Breast epithelium (tissue), 3 donors: ENCODE measurements at regions not wholly inside any gene's neighbourhood (a gene's known extent, or its start where the extent isn't known, plus 50 kb on each side); places are given as distances from the start of the nearest gene placed in this dataset.

Experiments
- CTCF ChIP-seq, 3 donors: fragments of 450-650 bp; IDR thresholded peaks; one replicate each; pipeline ENCODE4 v1.5.1; 2016 to 2017; ENCODE audit warnings: antibody characterized with exemption in 3 of 3, mild to moderate bottlenecking in 3 of 3, moderate library complexity in 3 of 3
- POLR2A ChIP-seq: fragments of 450-650 bp; IDR thresholded peaks from one replicate; pipeline ENCODE4 v1.6.1; 2016; ENCODE audit warnings: antibody characterized with exemption, mild to moderate bottlenecking, moderate library complexity

DNA sequence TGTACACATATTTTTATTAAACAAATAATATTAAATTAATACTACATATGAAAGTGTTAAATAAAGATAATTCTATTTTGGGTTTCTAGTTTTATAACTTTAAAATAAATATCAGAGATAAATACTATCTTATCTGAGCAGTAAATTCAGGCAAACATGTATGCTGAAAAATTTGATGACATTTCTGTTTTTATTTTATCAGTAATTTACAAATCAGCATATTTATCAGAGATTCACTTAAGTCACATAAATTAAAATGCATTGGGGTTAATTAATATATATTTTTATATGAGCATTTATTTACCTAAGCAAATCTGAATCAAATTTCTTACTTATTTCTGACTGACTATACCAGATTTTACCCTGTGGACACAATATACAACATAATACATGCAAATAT, 1499.8 kb downstream of the OTOL1 start:
- TF ChIP-seq POLR2A (no peak), CTCF (IDR thresholded peaks at IDR 0.05) (no peak)
